GM18873 (cell line): ENCODE measurements at regions not wholly inside any gene's neighbourhood (a gene's known extent, or its start where the extent isn't known, plus 50 kb on each side); places are given as distances from the start of the nearest gene placed in this dataset.

Experiments used
- ATAC-seq: cut with Tn5 transposase; IDR thresholded peaks from one replicate; pipeline ENCODE4 v1.9.1; 2021; ENCODE audit warnings: mild to moderate bottlenecking, moderate library complexity, moderate number of reproducible peaks; ENCODE audit not compliant: unreplicated experiment, low FRiP score

DNA sequence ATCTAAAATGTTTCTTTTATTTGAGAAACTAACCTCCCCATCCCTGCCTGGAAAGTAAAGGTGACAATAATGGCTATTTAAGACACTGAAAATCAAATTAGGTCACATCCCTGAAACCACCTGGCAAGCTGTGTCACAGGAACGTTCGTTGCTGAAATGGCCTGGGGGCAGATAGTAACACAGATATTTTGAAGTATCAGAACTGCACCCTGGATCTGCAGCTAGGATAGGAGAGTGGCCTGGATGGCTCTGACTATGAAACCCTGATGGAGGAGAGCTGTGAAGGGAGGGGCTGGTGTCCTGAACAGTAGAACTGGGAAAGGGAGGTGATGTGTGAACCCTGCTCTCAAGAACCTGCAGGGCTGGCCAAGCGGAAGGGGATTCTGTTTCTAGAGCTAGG, 648.3 kb upstream of the CFAP20DC start:
- ATAC-seq = no peak

GRCh38 chr3:59696783-59697182, 647.0 kb upstream of the CFAP20DC start:
- ATAC-seq = no peak

DNA sequence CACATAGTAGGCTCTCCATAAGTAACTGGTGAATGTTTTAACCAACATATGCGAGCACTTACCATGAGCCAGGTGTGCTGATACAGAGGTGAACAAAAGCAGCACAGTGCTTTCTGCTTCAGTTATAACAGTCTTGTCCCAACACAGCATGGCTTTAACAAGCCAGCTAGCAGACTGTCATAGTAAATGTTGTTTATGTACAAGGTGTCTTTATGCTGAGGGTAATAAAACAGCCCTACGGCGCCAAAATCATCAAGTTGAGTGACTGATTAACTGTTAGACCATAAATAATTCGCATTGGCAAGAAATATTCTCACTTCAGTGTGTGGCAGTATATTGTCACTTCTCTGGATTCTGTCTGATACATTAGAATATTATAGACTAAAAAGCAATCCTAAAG, 646.0 kb upstream of the CFAP20DC start:
- no peak for ATAC-seq

GRCh38 chr3:59692117-59692516, 642.3 kb upstream of the CFAP20DC start:
- no peak for ATAC-seq

DNA sequence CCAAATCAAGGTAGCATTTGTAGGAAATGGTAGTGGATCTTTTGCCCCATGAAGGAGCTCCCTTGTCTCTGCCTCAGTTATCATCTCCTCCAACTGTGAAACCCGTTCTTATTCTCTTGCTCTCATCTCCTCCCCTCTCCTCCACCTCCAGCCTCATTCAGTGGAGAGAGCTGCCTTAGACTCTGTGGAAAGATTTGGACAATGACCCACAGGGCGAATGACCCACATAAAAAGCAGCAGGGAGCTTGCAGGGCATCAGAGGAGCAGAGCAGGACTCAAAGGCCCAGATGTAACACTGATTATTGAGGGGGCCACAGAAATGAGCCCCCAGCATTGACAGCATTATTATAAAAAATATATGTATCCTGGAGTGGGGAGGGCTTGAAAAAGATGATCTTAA, 641.1 kb upstream of the CFAP20DC start:
- ATAC-seq = no peak

DNA sequence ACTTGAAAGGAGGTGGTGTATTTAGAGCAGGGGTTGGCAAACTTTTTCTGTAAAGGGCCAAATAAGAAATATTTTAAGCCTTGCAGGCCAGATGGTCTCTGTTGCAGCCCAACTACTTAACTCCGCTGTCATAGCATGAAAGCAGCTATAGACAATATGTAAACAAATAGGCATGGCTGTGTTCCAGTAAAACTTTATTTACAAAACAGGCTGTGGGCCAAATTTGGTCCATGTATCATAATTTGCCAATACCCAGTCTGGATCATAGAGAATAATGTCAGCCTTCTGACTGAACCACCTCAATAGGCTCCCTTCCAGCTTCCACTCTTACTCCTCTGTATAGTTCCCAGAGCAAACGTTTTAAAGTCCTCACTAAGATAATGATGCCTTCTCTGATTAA, 638.8 kb upstream of the CFAP20DC start:
- ATAC-seq = no peak

DNA sequence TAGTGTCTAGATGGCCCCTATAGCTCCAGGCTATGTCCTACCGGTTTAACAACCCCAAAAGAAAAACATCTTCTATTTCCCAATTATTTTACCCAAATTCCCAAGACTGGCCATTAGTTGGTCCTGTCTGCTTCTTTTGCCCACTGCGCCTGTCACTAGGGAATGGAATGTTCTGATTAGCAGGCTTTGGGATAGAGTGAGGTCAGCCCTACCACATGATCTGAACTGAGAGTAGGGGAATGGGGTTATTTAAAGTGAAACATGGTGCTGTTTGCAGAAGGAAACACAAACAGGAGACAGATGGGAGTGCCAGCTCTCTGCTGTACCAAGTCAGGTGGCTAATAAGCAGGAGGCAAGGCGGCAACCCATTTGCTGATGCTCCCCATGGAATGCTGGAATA, 635.6 kb upstream of the CFAP20DC start:
- ATAC-seq = no peak

DNA sequence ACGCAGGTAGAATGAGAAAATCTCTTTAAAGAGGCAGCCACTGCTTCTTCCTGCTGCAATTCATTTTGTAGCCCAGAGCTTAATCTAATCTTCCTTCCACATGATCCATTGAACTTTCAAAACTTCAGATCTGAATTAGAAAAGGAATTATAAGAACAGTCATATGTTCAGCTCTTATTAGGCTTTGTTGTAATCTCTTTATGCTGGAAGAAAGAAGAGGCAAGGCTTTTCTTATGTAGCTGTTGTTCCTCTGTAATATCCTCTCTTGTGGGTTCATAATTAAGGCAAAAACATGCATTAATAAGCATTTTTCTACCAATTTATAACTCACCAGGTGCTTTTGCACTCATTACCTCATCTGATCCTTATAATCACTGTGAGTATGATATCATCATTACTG, 634.9 kb upstream of the CFAP20DC start:
- no peak for ATAC-seq

DNA sequence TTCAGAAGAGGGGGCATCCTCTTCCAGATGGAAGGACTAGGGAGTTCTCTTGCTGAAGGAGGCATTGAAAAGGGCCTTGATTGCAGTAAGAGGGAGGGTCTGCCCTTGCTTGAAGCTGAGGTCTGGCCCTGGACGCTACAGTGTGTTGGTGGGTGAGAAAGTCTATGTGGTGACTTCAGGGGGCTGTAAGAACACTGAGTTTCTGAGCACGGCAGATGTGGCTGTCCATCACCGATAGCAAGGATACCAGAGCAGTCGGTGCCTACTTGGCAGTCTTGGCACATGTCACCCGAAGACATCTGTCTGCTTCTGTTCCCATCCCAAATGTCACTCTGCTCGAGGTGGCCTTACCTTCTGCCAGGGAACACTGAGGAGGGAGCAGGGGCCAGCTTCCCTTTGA, 631.1 kb upstream of the CFAP20DC start:
- ATAC-seq = no peak

DNA sequence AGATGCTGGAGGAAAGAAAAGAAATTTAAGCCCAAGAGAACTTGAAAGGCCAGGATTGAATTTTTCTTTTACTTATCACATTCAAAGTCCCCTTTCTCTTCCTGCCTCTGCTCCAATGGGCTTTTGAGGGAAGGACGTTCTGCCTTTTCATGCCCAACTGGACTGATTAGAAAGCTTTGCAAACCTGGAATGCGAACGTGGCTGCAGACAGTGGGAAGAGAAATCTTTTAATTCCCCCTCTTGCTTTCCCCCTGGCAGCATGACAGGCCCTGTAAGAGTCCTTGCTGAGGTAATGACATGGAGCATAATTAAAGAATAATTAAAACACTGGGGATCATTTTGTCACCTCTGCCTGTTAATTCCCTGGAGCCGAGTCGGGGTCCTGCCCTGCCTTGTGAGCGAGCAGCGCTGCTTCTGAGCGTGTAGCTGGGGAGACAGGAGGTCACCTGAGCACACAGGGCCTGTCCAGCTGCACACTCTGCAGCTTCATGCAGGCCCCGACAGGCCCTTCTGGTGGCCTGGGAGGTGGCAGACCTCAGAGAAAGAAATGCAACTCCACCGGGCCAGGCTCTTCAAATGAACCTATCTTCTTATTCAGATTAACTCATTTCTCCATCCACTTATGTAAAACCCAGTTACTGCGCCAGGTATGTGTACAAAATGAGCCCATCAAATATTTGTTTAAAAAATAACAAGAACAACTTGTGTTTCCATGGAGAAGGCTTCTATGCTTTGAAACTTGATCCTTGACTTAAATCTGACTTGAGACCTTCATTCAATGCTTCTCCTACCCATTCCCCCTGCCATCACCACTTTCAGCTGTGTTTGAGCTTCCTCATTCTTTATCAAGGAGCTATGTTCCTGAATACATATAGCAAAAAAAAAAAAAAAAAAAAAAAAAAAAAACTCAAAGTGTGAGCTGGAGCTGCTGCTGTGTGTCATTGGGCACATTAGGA, 628.2 kb upstream of the CFAP20DC start:
- ATAC-seq = no peak

- no peak for ATAC-seq
Measured at GRCh38 chr3:59675495-59675894, 625.7 kb upstream of the CFAP20DC start.

GRCh38 chr3:59663076-59663850, 613.4 kb upstream of the CFAP20DC start:
- no peak for ATAC-seq

DNA sequence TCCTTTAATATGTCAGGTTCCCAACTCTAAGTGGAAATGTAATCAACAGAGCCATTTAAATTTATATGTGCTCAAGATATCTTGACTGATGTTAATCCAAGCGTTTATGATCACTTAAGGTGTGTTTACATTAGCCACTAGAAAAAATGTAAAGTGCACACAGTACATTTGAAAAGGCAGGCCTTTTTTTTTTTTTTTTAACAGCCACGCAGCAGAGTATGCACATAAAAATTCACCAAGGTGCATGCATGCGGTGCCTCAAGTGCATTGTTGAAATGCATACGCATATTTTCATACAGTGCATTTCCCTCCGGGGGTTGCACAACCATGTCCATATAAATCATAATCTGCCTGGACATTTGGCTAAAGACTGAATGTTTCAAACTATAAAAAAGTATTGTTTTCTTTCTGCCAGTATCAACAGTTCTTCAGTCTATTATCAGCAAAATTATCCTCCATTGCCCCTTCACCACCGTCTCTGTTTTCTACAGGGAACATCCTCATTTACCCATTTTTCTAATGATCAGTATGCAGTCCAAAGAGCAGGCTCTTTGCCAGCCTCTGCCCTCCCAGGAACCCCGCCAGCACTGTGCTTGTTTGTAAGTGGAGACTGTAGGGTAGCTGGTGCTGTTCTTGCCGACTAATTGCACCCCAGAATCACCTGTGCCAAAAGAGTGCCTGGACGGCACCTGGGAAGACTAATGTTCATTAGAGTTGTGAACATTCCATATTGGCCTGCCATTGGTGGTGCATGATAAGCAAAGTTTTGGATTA, 611.2 kb upstream of the CFAP20DC start:
- ATAC-seq = no peak

DNA sequence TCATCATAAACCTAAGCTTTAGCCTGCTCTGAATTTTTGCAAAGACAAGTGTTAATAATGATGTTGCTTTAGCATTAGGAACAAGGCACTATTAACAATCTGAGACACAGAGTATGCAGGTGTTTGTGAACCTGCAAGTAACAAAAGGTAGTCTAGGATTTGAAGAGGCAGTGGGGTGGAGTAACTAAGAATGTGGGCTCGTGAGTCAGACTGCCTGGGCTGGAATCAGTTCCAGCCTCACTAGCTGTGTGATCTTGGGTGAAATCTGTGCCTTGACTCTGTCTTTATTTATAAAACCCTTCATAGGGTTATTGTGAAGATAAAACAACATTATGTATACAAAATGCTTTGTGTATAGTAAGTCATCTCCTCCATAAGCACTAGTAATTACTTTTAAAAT, 610.6 kb upstream of the CFAP20DC start:
- no peak for ATAC-seq

DNA sequence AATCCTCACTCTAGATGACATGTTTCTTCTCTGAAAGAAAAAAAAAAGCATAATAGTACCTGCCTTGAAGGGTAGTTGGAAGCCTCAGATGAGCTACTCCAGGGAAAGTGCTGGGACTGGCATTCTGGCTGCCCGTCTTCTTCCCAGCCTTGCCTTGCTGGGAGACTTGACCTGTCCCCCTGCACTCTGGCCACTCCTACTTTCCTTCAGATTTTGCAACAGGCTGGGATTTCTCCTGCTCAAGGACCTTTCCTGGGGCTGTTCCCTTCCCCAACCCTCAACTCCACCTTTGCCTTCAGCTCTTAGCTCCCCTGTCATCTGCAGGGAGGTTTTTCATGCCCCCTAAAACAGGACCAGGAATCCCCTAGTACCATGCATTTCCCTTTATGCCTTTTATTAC, 609.9 kb upstream of the CFAP20DC start:
- ATAC-seq = no peak

- ATAC-seq = no peak
Measured at GRCh38 chr3:59658866-59659265, 609.0 kb upstream of the CFAP20DC start.

DNA sequence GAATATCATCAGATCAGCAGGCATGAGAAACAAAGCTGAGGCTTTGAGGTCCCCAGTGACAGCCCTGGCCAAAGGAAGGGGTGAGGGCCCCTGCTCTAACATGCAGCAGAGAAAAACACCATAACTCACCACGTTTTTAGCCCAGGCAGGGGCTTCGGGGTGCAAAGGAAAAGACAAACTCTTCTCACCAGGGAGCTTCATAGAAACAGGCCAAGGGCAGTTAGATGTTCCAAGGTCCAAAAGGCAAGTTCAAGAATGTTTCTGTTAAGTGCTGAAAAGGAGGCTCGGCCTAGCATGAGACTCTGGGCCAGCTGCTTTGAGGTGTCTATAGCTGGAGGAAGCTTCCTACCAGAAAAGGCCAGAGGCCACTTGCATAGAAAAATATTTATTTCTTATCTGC, 608.4 kb upstream of the CFAP20DC start:
- no peak for ATAC-seq

GRCh38 chr3:59655418-59656015, 605.7 kb upstream of the CFAP20DC start:
- no peak for ATAC-seq

DNA sequence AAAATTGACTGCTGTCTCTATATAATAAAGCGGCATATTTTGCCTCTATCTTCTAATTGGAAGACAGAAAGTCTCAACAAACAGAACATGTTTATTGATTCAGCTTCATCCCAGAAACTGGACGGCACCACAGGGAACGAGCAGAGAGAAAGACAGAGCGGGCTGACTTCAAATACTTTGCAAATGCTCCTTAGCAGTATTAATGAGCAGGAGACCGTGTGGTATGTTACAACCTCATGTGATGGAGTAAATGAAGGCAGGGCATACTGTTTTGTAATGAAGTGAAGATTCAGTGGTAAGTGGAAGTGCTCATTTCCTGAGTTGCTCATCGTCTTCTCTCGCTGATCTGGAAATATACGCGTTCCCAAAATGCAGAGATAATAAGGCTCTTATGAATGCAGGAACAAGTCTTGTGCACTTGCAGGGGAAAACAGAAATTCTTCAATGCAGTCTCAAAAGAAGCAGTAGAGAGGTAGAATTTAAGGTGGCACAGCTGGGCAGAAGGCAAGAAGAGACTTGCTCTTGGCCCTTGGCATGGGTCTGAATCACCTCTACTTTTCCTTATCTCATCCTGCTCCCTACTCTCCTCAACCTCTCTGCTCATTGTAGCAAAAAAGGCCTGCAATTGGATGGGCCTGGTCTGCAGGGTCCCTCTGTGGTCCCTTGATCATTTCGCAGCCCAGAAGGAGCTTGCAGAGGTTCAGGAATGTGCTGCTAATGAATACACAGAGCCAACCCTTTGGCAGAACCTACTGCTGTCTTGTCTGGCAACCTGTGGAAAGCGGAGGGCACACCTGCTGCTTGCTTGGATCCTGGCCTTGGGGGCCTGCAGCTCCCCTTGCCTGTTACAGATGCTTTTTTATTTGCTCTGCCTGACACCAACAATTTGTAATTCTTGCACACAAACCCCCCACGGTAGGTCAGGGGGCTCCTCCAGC, 604.9 kb upstream of the CFAP20DC start:
- no peak for ATAC-seq

GRCh38 chr3:59654123-59654479, 604.3 kb upstream of the CFAP20DC start:
- ATAC-seq = no peak
